ENCODE measurements at regions not wholly inside any gene's neighbourhood (a gene's known extent, or its start where the extent isn't known, plus 50 kb on each side); places are given as distances from the start of the nearest gene placed in this dataset.

DNA sequence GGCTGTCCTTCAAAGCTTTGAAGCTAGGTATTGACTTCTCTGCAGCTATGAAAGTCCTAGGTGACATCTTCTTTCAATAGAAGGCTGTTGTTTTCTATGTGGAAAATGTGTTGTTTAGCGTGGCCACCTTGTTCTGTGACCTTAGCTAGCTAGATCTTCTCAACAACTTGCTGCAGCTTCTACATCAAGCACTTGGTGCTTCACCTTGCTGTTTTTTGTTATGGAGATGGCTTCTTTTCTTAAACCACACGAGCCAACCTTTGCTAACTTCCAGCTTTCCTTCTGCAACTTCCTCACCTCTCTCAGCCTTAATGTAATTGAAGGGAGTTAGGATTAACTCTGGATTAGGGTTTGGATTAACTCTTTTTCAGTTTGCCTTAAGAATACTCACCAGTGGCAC, 128.6 kb upstream of the MMS22L start:
- TF ChIP-seq, protein P1, sequence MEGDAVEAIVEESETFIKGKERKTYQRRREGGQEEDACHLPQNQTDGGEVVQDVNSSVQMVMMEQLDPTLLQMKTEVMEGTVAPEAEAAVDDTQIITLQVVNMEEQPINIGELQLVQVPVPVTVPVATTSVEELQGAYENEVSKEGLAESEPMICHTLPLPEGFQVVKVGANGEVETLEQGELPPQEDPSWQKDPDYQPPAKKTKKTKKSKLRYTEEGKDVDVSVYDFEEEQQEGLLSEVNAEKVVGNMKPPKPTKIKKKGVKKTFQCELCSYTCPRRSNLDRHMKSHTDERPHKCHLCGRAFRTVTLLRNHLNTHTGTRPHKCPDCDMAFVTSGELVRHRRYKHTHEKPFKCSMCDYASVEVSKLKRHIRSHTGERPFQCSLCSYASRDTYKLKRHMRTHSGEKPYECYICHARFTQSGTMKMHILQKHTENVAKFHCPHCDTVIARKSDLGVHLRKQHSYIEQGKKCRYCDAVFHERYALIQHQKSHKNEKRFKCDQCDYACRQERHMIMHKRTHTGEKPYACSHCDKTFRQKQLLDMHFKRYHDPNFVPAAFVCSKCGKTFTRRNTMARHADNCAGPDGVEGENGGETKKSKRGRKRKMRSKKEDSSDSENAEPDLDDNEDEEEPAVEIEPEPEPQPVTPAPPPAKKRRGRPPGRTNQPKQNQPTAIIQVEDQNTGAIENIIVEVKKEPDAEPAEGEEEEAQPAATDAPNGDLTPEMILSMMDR (IDR thresholded peaks at IDR 0.05) = no peak
- TF ChIP-seq POLR2A (IDR thresholded peaks at IDR 0.05) (no peak), POLR2AphosphoS5 (IDR thresholded peaks at IDR 0.05) (no peak)

Measured in sigmoid colon (tissue), 4 donors.